Endothelial cell of umbilical vein (primary cell): ENCODE measurements at regions not wholly inside any gene's neighbourhood (a gene's known extent, or its start where the extent isn't known, plus 50 kb on each side); places are given as distances from the start of the nearest gene placed in this dataset.
"Not testable (repeated sequence)": the region's sequence is repeated elsewhere in the genome, so short reads cannot be mapped to it uniquely, and the experiment has no call there.

Source experiments
- BruUV-seq: library from RNA; stranded (reverse); fragments of 400-500 nt; replicated peaks from 2 replicates; lab custom pipeline; 2021; lab: Mats Ljungman, UMichigan
- CTCF ChIA-PET: fragments of 300-600, 350-600 bp; sonication (Branson Sonifier 250); formaldehyde crosslinking; loops from one replicate; lab custom pipeline; 2021; ENCODE audit warnings: antibody characterized with exemption, inconsistent platforms; lab: Charles Lee
- POLR2A ChIA-PET: fragments of 300-600, 350-600 bp; sonication (Branson Sonifier 250); formaldehyde crosslinking; loops from one replicate; lab custom pipeline; 2021; ENCODE audit warnings: antibody characterized with exemption, inconsistent platforms; lab: Charles Lee
- DNase-seq: peaks from one replicate; pipeline ENCODE4 v3.0.0-alpha.2; 2011; ENCODE audit warnings: low read depth, low spot score
- FAIRE-seq: peaks from 2 replicates; lab custom pipeline; 2011; peaks lifted over from hg19 to GRCh38; lab: Jason Lieb, UNC
- H2AFZ ChIP-seq: 2 replicates; pipeline ENCODE4 v1.6.0; 2012; ENCODE audit warnings: low read depth, low read length, control low read depth, inconsistent platforms
- H3K27ac ChIP-seq: 2 replicates; pipeline ENCODE4 v1.5.1; 2011; ENCODE audit warnings: low read depth, mild to moderate bottlenecking, control low read depth, low read length, moderate library complexity; ENCODE audit not compliant: insufficient read depth
- H3K27me3 ChIP-seq, 2 experiments: 2 replicates each; pipeline versions ENCODE4 v1.6.0 to v1.6.1; 2011; ENCODE audit warnings: low read length in 2 of 2, mixed read lengths in 1 of 2; ENCODE audit not compliant: control insufficient read depth in 2 of 2, insufficient read depth in 2 of 2
- H3K36me3 ChIP-seq, 2 experiments: 2 replicates in 1 of 2; 3 replicates in 1 of 2; pipeline ENCODE4 v1.5.1; 2011; ENCODE audit warnings: low read length in 2 of 2, mild to moderate bottlenecking in 1 of 2, moderate library complexity in 1 of 2; ENCODE audit not compliant: control insufficient read depth in 2 of 2, insufficient read depth in 2 of 2; ENCODE audit errors: extremely low read depth in 1 of 2
- H3K4me1 ChIP-seq: 3 replicates; pipeline ENCODE4 v1.5.1; 2011; ENCODE audit warnings: mild to moderate bottlenecking, low read length; ENCODE audit not compliant: control insufficient read depth, insufficient read depth; ENCODE audit errors: extremely low read depth
- H3K4me2 ChIP-seq: 2 replicates; pipeline ENCODE4 v1.6.1; 2011; ENCODE audit warnings: low read length, control low read depth, mixed read lengths; ENCODE audit not compliant: insufficient read depth
- H3K4me3 ChIP-seq, 3 experiments: fragments of 200-600 bp in 1 of 3; sonication (generic), shearing (Covaris generic) in 1 of 3; replicated peaks in 1 of 3; 2 replicates each; pipeline ENCODE4 v1.5.1; 2011 to 2016; ENCODE audit warnings: control low read depth in 3 of 3, low read length in 3 of 3, mild to moderate bottlenecking in 2 of 3, inconsistent platforms in 1 of 3, low read depth in 1 of 3, moderate library complexity in 1 of 3; ENCODE audit not compliant: insufficient read depth in 1 of 3
- H3K79me2 ChIP-seq: 2 replicates; pipeline ENCODE4 v1.6.0; 2012; ENCODE audit warnings: low read length, inconsistent platforms; ENCODE audit not compliant: control insufficient read depth, insufficient read depth
- H3K9ac ChIP-seq: replicated peaks from 2 replicates; pipeline ENCODE3; 2011; ENCODE audit warnings: low read length, control low read depth; ENCODE audit not compliant: insufficient read depth; ENCODE audit errors: extremely low read depth
- H3K9me1 ChIP-seq: replicated peaks from 3 replicates; pipeline ENCODE4 v1.6.0; 2011; ENCODE audit warnings: mild to moderate bottlenecking, low read length; ENCODE audit not compliant: control insufficient read depth, insufficient read depth; ENCODE audit errors: extremely low read depth
- H3K9me3 ChIP-seq: replicated peaks from 2 replicates; pipeline ENCODE4 v1.5.1; 2012; ENCODE audit warnings: low read length, inconsistent platforms; ENCODE audit not compliant: control insufficient read depth, insufficient read depth
- H4K20me1 ChIP-seq: replicated peaks from 2 replicates; pipeline ENCODE3; 2011; ENCODE audit warnings: mild to moderate bottlenecking, low read length; ENCODE audit not compliant: control insufficient read depth, insufficient read depth; ENCODE audit errors: extremely low read depth
- EZH2 ChIP-seq: IDR thresholded peaks from 2 replicates; pipeline ENCODE4 v1.6.1; 2012; ENCODE audit warnings: borderline replicate concordance, low read depth, mild to moderate bottlenecking, moderate library complexity, low read length, inconsistent platforms; ENCODE audit not compliant: severe bottlenecking
- FOS ChIP-seq: IDR thresholded peaks from 2 replicates; pipeline ENCODE4 v1.6.1; 2011; ENCODE audit warnings: mild to moderate bottlenecking, low read length, moderate library complexity, borderline replicate concordance; ENCODE audit not compliant: insufficient read depth
- GATA2 ChIP-seq: IDR thresholded peaks from 2 replicates; pipeline ENCODE4 v1.7.0; 2011; ENCODE audit warnings: low read depth, mild to moderate bottlenecking, moderate library complexity, mixed read lengths, low read length; ENCODE audit not compliant: insufficient read length, insufficient read depth
- JUN ChIP-seq: IDR thresholded peaks from 2 replicates; pipeline ENCODE4 v1.6.1; 2011; ENCODE audit warnings: borderline replicate concordance, low read depth; ENCODE audit not compliant: insufficient read length, insufficient read depth
- MYC ChIP-seq: IDR thresholded peaks from one replicate; pipeline ENCODE4 v1.6.1; 2011; ENCODE audit warnings: mild to moderate bottlenecking, low read depth, low read length
- POLR2A ChIP-seq: IDR thresholded peaks from 2 replicates; pipeline ENCODE4 v1.6.1; 2012; ENCODE audit warnings: low read depth, mild to moderate bottlenecking, control low read depth, low read length
- POLR2AphosphoS5 ChIP-seq: IDR thresholded peaks from 2 replicates; pipeline ENCODE4 v1.6.1; 2012; ENCODE audit warnings: low read depth, mild to moderate bottlenecking, control low read depth, low read length, moderate library complexity; ENCODE audit not compliant: insufficient read depth
- dilution Hi-C: fragments of 300-500 bp; cut with MboI; formaldehyde crosslinking; loops from one replicate; pipeline ENCODE4 v1.15.0; 2019; ENCODE audit warnings: low sequenced_read_pairs; ENCODE audit not compliant: extremely low pct_ligation_motif_present
- intact Hi-C: fragments of 100-400 bp; cut with micrococcal nuclease; formaldehyde crosslinking; loops from one replicate; pipeline ENCODE4 v1.10.0; 2022
- TF ChIP-seq, protein P1 (sequence below): IDR thresholded peaks from 2 replicates; pipeline ENCODE4 v1.6.1; 2011; ENCODE audit not compliant: insufficient read depth, insufficient read length
- TF ChIP-seq, protein P2 (sequence below), 2 donors: IDR thresholded peaks; 1 replicate in 1 of 2; 2 replicates in 1 of 2; pipeline ENCODE4 v1.5.1; 2011; ENCODE audit warnings: low read length in 2 of 2, mild to moderate bottlenecking in 2 of 2, moderate library complexity in 2 of 2, control low read depth in 1 of 2, inconsistent platforms in 1 of 2, low read depth in 1 of 2; ENCODE audit not compliant: insufficient read depth in 1 of 2; ENCODE audit errors: extremely low read depth in 1 of 2

DNA sequence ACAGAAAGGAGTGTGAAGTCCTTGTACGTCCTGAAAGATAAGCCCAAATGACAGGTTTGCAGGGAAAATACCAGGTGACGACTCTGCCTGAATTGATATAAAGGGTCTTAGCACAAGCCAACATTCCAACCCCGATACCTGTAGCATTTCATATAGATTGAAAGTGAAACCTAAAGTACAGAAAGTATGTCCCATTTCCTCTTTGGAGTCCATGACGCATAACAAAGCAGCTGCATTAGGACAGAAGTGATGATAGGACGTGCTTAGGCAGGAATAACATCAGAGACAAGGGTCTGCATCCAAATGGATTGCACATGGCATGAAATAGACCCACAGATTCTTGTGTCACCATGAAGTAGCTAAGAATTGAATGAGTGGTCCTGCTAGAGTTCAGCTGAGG lies 187.0 kb upstream of the ROBO1 start:
- Histone ChIP-seq H3K27ac (no peak overlapping the region), H3K79me2 (no peaks in the 10 kb centered on the region), H3K36me3 (no peaks in the 10 kb centered on the region), H3K9me1 (no peaks in the 10 kb centered on the region), H3K9me3 (no peaks in the 10 kb centered on the region), H3K4me2 (no peak overlapping the region), H3K4me1 (no peaks in the 10 kb centered on the region), H4K20me1 (no peaks in the 10 kb centered on the region), H3K4me3 (no peak overlapping the region), H3K9ac (no peak overlapping the region), H3K27me3 (no peaks in the 10 kb centered on the region), H2AFZ (no peak overlapping the region)
- TF ChIP-seq MYC (no peak), POLR2A (no peak)
- intact Hi-C loops = no loop called here
- BruUV-seq = no TSS peak
- dilution Hi-C loops = no loop called here
- FAIRE-seq = no peak
- ChIA-PET POLR2A (no interaction called here), CTCF (no interaction called here)
- no peak for DNase-seq

DNA sequence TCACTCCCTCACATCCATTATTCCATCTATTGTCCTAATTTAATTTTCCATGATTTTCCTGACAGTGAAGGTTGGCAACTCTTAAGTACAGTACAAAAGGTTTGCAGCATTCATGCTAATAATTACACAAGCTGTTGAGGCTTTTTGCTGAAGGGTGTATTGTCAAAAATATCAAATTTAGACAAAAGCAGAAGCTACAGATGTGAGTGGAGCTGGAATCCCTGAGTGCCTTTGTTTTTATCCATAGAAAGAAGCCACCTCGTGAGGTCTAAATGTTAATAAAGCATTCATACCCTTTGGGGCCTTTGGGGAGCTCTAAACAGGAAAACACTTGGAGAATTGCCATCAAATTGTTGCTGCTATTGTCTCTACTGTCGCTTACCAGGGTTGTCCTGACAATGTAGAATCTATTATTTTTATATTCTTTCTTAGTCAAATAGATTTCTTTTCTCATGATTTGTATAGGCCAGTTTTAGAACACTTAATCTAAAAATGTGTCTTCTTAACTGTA lies 185.8 kb upstream of the ROBO1 start:
- Histone ChIP-seq H3K36me3 (no peaks in the 10 kb centered on the region), H3K9me1 (no peaks in the 10 kb centered on the region), H3K79me2 (no peaks in the 10 kb centered on the region), H3K9ac (no peak overlapping the region), H3K4me1 (no peaks in the 10 kb centered on the region), H3K4me2 (no peak overlapping the region), H3K27ac (no peak overlapping the region), H3K4me3 (no peak overlapping the region), H3K9me3 (no peaks in the 10 kb centered on the region), H3K27me3 (no peaks in the 10 kb centered on the region), H2AFZ (no peak overlapping the region), H4K20me1 (no peaks in the 10 kb centered on the region)
- BruUV-seq = no TSS peak
- TF ChIP-seq, protein P1, sequence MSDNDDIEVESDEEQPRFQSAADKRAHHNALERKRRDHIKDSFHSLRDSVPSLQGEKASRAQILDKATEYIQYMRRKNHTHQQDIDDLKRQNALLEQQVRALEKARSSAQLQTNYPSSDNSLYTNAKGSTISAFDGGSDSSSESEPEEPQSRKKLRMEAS = no peak
- TF ChIP-seq MYC (no peak), FOS (no peak), GATA2 (no peak), EZH2 (no peak), POLR2A (no peak), POLR2AphosphoS5 (no peak), JUN (no peak)
- TF ChIP-seq, protein P2, sequence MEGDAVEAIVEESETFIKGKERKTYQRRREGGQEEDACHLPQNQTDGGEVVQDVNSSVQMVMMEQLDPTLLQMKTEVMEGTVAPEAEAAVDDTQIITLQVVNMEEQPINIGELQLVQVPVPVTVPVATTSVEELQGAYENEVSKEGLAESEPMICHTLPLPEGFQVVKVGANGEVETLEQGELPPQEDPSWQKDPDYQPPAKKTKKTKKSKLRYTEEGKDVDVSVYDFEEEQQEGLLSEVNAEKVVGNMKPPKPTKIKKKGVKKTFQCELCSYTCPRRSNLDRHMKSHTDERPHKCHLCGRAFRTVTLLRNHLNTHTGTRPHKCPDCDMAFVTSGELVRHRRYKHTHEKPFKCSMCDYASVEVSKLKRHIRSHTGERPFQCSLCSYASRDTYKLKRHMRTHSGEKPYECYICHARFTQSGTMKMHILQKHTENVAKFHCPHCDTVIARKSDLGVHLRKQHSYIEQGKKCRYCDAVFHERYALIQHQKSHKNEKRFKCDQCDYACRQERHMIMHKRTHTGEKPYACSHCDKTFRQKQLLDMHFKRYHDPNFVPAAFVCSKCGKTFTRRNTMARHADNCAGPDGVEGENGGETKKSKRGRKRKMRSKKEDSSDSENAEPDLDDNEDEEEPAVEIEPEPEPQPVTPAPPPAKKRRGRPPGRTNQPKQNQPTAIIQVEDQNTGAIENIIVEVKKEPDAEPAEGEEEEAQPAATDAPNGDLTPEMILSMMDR (IDR thresholded peaks at IDR 0.05; ENCODE audit: extremely low read depth in 1 of 2, insufficient read depth in 1 of 2, low read depth in 1 of 2, low read length in 2 of 2) = no peak
- CTCF ChIA-PET = no interaction called here
- dilution Hi-C loops (no loop called here), intact Hi-C loops (no loop called here)
- no peak for FAIRE-seq
- peak; percentile 37 for DNase-seq
- POLR2A ChIA-PET = no interaction called here

DNA sequence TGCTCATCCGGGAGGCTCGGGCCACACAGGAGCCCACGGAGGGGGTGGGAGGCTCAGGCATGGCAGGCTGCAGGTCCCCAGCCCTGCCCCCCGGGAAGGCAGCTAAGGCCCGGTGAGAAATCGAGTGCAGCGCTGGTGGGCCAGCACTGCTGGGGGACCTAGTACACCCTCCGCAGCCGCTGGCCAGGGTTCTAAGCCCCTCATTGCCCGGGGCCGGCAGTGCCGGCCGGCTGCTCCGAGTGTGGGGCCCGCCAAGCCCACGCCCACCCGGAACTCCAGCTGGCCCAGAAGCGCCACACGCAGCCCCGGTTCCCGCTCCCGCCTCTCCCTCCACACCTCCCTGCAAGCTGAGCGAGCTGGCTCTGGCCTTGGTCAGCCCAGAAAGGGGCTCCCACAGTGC lies 183.6 kb upstream of the ROBO1 start:
- CTCF ChIA-PET, H3K9ac ChIP-seq, H3K27me3 ChIP-seq, H3K9me3 ChIP-seq, DNase-seq, H4K20me1 ChIP-seq, H3K79me2 ChIP-seq, intact Hi-C loops, dilution Hi-C loops, H2AFZ ChIP-seq, H3K4me1 ChIP-seq, FAIRE-seq, H3K36me3 ChIP-seq, POLR2A ChIA-PET, H3K4me2 ChIP-seq, BruUV-seq, H3K27ac ChIP-seq, H3K4me3 ChIP-seq, H3K9me1 ChIP-seq: not testable (repeated sequence)
